Endothelial cell of umbilical vein (primary cell): ENCODE measurements at regions not wholly inside any gene's neighbourhood (a gene's known extent, or its start where the extent isn't known, plus 50 kb on each side); places are given as distances from the start of the nearest gene placed in this dataset.

Source experiments
- BruUV-seq: library from RNA; stranded (reverse); fragments of 400-500 nt; replicated peaks from 2 replicates; lab custom pipeline; 2021; lab: Mats Ljungman, UMichigan
- CTCF ChIA-PET: fragments of 300-600, 350-600 bp; sonication (Branson Sonifier 250); formaldehyde crosslinking; loops from one replicate; lab custom pipeline; 2021; ENCODE audit warnings: antibody characterized with exemption, inconsistent platforms; lab: Charles Lee
- POLR2A ChIA-PET: fragments of 300-600, 350-600 bp; sonication (Branson Sonifier 250); formaldehyde crosslinking; loops from one replicate; lab custom pipeline; 2021; ENCODE audit warnings: antibody characterized with exemption, inconsistent platforms; lab: Charles Lee
- DNase-seq: peaks from one replicate; pipeline ENCODE4 v3.0.0-alpha.2; 2011; ENCODE audit warnings: low read depth, low spot score
- FAIRE-seq: peaks from 2 replicates; lab custom pipeline; 2011; peaks lifted over from hg19 to GRCh38; lab: Jason Lieb, UNC
- H2AFZ ChIP-seq: 2 replicates; pipeline ENCODE4 v1.6.0; 2012; ENCODE audit warnings: low read depth, low read length, control low read depth, inconsistent platforms
- H3K27ac ChIP-seq: 2 replicates; pipeline ENCODE4 v1.5.1; 2011; ENCODE audit warnings: low read depth, mild to moderate bottlenecking, control low read depth, low read length, moderate library complexity; ENCODE audit not compliant: insufficient read depth
- H3K27me3 ChIP-seq, 2 experiments: 2 replicates each; pipeline versions ENCODE4 v1.6.0 to v1.6.1; 2011; ENCODE audit warnings: low read length in 2 of 2, mixed read lengths in 1 of 2; ENCODE audit not compliant: control insufficient read depth in 2 of 2, insufficient read depth in 2 of 2
- H3K36me3 ChIP-seq, 2 experiments: 2 replicates in 1 of 2; 3 replicates in 1 of 2; pipeline ENCODE4 v1.5.1; 2011; ENCODE audit warnings: low read length in 2 of 2, mild to moderate bottlenecking in 1 of 2, moderate library complexity in 1 of 2; ENCODE audit not compliant: control insufficient read depth in 2 of 2, insufficient read depth in 2 of 2; ENCODE audit errors: extremely low read depth in 1 of 2
- H3K4me1 ChIP-seq: 3 replicates; pipeline ENCODE4 v1.5.1; 2011; ENCODE audit warnings: mild to moderate bottlenecking, low read length; ENCODE audit not compliant: control insufficient read depth, insufficient read depth; ENCODE audit errors: extremely low read depth
- H3K4me2 ChIP-seq: 2 replicates; pipeline ENCODE4 v1.6.1; 2011; ENCODE audit warnings: low read length, control low read depth, mixed read lengths; ENCODE audit not compliant: insufficient read depth
- H3K4me3 ChIP-seq, 3 experiments: fragments of 200-600 bp in 1 of 3; sonication (generic), shearing (Covaris generic) in 1 of 3; replicated peaks in 1 of 3; 2 replicates each; pipeline ENCODE4 v1.5.1; 2011 to 2016; ENCODE audit warnings: control low read depth in 3 of 3, low read length in 3 of 3, mild to moderate bottlenecking in 2 of 3, inconsistent platforms in 1 of 3, low read depth in 1 of 3, moderate library complexity in 1 of 3; ENCODE audit not compliant: insufficient read depth in 1 of 3
- H3K79me2 ChIP-seq: 2 replicates; pipeline ENCODE4 v1.6.0; 2012; ENCODE audit warnings: low read length, inconsistent platforms; ENCODE audit not compliant: control insufficient read depth, insufficient read depth
- H3K9ac ChIP-seq: replicated peaks from 2 replicates; pipeline ENCODE3; 2011; ENCODE audit warnings: low read length, control low read depth; ENCODE audit not compliant: insufficient read depth; ENCODE audit errors: extremely low read depth
- H3K9me1 ChIP-seq: replicated peaks from 3 replicates; pipeline ENCODE4 v1.6.0; 2011; ENCODE audit warnings: mild to moderate bottlenecking, low read length; ENCODE audit not compliant: control insufficient read depth, insufficient read depth; ENCODE audit errors: extremely low read depth
- H3K9me3 ChIP-seq: replicated peaks from 2 replicates; pipeline ENCODE4 v1.5.1; 2012; ENCODE audit warnings: low read length, inconsistent platforms; ENCODE audit not compliant: control insufficient read depth, insufficient read depth
- H4K20me1 ChIP-seq: replicated peaks from 2 replicates; pipeline ENCODE3; 2011; ENCODE audit warnings: mild to moderate bottlenecking, low read length; ENCODE audit not compliant: control insufficient read depth, insufficient read depth; ENCODE audit errors: extremely low read depth
- CTCF ChIP-seq, 2 donors: IDR thresholded peaks; 1 replicate in 1 of 2; 2 replicates in 1 of 2; pipeline ENCODE4 v1.5.1; 2011; ENCODE audit warnings: low read length in 2 of 2, mild to moderate bottlenecking in 2 of 2, moderate library complexity in 2 of 2, control low read depth in 1 of 2, inconsistent platforms in 1 of 2, low read depth in 1 of 2; ENCODE audit not compliant: insufficient read depth in 1 of 2; ENCODE audit errors: extremely low read depth in 1 of 2
- EZH2 ChIP-seq: IDR thresholded peaks from 2 replicates; pipeline ENCODE4 v1.6.1; 2012; ENCODE audit warnings: borderline replicate concordance, low read depth, mild to moderate bottlenecking, moderate library complexity, low read length, inconsistent platforms; ENCODE audit not compliant: severe bottlenecking
- FOS ChIP-seq: IDR thresholded peaks from 2 replicates; pipeline ENCODE4 v1.6.1; 2011; ENCODE audit warnings: mild to moderate bottlenecking, low read length, moderate library complexity, borderline replicate concordance; ENCODE audit not compliant: insufficient read depth
- GATA2 ChIP-seq: IDR thresholded peaks from 2 replicates; pipeline ENCODE4 v1.7.0; 2011; ENCODE audit warnings: low read depth, mild to moderate bottlenecking, moderate library complexity, mixed read lengths, low read length; ENCODE audit not compliant: insufficient read length, insufficient read depth
- JUN ChIP-seq: IDR thresholded peaks from 2 replicates; pipeline ENCODE4 v1.6.1; 2011; ENCODE audit warnings: borderline replicate concordance, low read depth; ENCODE audit not compliant: insufficient read length, insufficient read depth
- MAX ChIP-seq: IDR thresholded peaks from 2 replicates; pipeline ENCODE4 v1.6.1; 2011; ENCODE audit not compliant: insufficient read depth, insufficient read length
- MYC ChIP-seq: IDR thresholded peaks from one replicate; pipeline ENCODE4 v1.6.1; 2011; ENCODE audit warnings: mild to moderate bottlenecking, low read depth, low read length
- POLR2A ChIP-seq: IDR thresholded peaks from 2 replicates; pipeline ENCODE4 v1.6.1; 2012; ENCODE audit warnings: low read depth, mild to moderate bottlenecking, control low read depth, low read length
- POLR2AphosphoS5 ChIP-seq: IDR thresholded peaks from 2 replicates; pipeline ENCODE4 v1.6.1; 2012; ENCODE audit warnings: low read depth, mild to moderate bottlenecking, control low read depth, low read length, moderate library complexity; ENCODE audit not compliant: insufficient read depth
- dilution Hi-C: fragments of 300-500 bp; cut with MboI; formaldehyde crosslinking; loops from one replicate; pipeline ENCODE4 v1.15.0; 2019; ENCODE audit warnings: low sequenced_read_pairs; ENCODE audit not compliant: extremely low pct_ligation_motif_present
- intact Hi-C: fragments of 100-400 bp; cut with micrococcal nuclease; formaldehyde crosslinking; loops from one replicate; pipeline ENCODE4 v1.10.0; 2022

GRCh38 chr12:41917181-41917580, 227.5 kb downstream of the GXYLT1 start:
- Histone ChIP-seq H3K27ac (no peak overlapping the region), H3K9me3 (no peaks in the 10 kb centered on the region), H3K9ac (no peak overlapping the region), H3K36me3 (no peaks in the 10 kb centered on the region), H3K4me1 (peaks cover 13% of the 10 kb centered on the region), H3K4me3 (no peak overlapping the region), H3K4me2 (no peak overlapping the region), H2AFZ (no peak overlapping the region), H3K79me2 (no peaks in the 10 kb centered on the region), H3K27me3 (no peaks in the 10 kb centered on the region), H4K20me1 (no peaks in the 10 kb centered on the region), H3K9me1 (no peaks in the 10 kb centered on the region)
- ChIA-PET CTCF (interaction anchor here (0.6 to 3.2 kb wide), 8 partner anchors 13 to 727 kb away, joined by 3 to 10 read pairs (median 4); no protein-coding TSS in a partner anchor), POLR2A (no interaction called here)
- no peak for DNase-seq
- TF ChIP-seq EZH2 (no peak), MYC (no peak), FOS (no peak), GATA2 (no peak), MAX (no peak), POLR2AphosphoS5 (no peak), JUN (no peak), CTCF (IDR thresholded peaks at IDR 0.05; ENCODE audit: extremely low read depth in 1 of 2, insufficient read depth in 1 of 2, low read depth in 1 of 2, low read length in 2 of 2) (no peak), POLR2A (no peak)
- dilution Hi-C loops, result no loop called here
- no TSS peak for BruUV-seq
- intact Hi-C loops, result no loop called here
- FAIRE-seq, result no peak
